KMS-11 (cell line): ENCODE measurements at regions not wholly inside any gene's neighbourhood (a gene's known extent, or its start where the extent isn't known, plus 50 kb on each side); places are given as distances from the start of the nearest gene placed in this dataset.

Experiments used
- H2AFZ ChIP-seq: fragments of 200-600 bp; sonication (generic); 2 replicates; pipeline ENCODE4 v1.6.1; 2016; ENCODE audit warnings: antibody characterized with exemption, mixed run types, low read depth
- H3K27ac ChIP-seq: fragments of 200-600 bp; sonication (generic); 2 replicates; pipeline ENCODE4 v1.6.1; 2016; ENCODE audit warnings: mild to moderate bottlenecking, mixed run types
- H3K27me3 ChIP-seq: fragments of 200-600 bp; sonication (generic); 2 replicates; pipeline ENCODE4 v1.6.1; 2017; ENCODE audit warnings: mild to moderate bottlenecking, low read depth, mixed run types, moderate library complexity; ENCODE audit not compliant: insufficient read depth
- H3K36me3 ChIP-seq: fragments of 200-600 bp; sonication (generic); 2 replicates; pipeline ENCODE4 v1.6.1; 2017; ENCODE audit warnings: mild to moderate bottlenecking, mixed run types; ENCODE audit not compliant: insufficient read depth
- H3K4me1 ChIP-seq: fragments of 200-600 bp; sonication (generic); 2 replicates; pipeline ENCODE4 v1.6.1; 2016; ENCODE audit warnings: mild to moderate bottlenecking, low read depth, mixed run types; ENCODE audit not compliant: poor library complexity, severe bottlenecking
- H3K4me2 ChIP-seq: fragments of 200-600 bp; sonication (generic); 2 replicates; pipeline ENCODE4 v1.7.0; 2016; ENCODE audit warnings: mild to moderate bottlenecking, mixed run types
- H3K4me3 ChIP-seq: fragments of 200-600 bp; sonication (generic); IDR thresholded peaks from 2 replicates; pipeline ENCODE4 v1.6.1; 2017; ENCODE audit warnings: low read depth, low read length, mixed read lengths; ENCODE audit not compliant: insufficient read depth
- H3K79me2 ChIP-seq: fragments of 200-600 bp; sonication (generic); 2 replicates; pipeline ENCODE4 v1.6.1; 2016; ENCODE audit warnings: low read depth, mixed run types; ENCODE audit not compliant: insufficient read depth
- H3K9ac ChIP-seq: fragments of 200-600 bp; sonication (generic); 2 replicates; pipeline ENCODE4 v1.6.1; 2016; ENCODE audit warnings: mild to moderate bottlenecking, mixed run types
- H4K20me1 ChIP-seq: fragments of 200-600 bp; sonication (generic); 2 replicates; pipeline ENCODE4 v1.6.1; 2016; ENCODE audit warnings: mild to moderate bottlenecking, mixed run types; ENCODE audit not compliant: insufficient read depth
- TF ChIP-seq, protein P1 (sequence below): fragments of 200-600 bp; sonication (generic); conservative IDR thresholded peaks from 2 replicates; pipeline ENCODE4 v1.6.1; 2017; ENCODE audit warnings: low read depth, mild to moderate bottlenecking, antibody characterized with exemption, low read length, moderate library complexity, mixed read lengths

GRCh38 chr3:13245615-13245978 lies 172.4 kb upstream of the IQSEC1 start:
- TF ChIP-seq, protein P1, sequence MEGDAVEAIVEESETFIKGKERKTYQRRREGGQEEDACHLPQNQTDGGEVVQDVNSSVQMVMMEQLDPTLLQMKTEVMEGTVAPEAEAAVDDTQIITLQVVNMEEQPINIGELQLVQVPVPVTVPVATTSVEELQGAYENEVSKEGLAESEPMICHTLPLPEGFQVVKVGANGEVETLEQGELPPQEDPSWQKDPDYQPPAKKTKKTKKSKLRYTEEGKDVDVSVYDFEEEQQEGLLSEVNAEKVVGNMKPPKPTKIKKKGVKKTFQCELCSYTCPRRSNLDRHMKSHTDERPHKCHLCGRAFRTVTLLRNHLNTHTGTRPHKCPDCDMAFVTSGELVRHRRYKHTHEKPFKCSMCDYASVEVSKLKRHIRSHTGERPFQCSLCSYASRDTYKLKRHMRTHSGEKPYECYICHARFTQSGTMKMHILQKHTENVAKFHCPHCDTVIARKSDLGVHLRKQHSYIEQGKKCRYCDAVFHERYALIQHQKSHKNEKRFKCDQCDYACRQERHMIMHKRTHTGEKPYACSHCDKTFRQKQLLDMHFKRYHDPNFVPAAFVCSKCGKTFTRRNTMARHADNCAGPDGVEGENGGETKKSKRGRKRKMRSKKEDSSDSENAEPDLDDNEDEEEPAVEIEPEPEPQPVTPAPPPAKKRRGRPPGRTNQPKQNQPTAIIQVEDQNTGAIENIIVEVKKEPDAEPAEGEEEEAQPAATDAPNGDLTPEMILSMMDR: no peak
- no peak overlapping the region for H3K9ac ChIP-seq
- H3K79me2 ChIP-seq: no peaks in the 10 kb centered on the region
- no peak overlapping the region for H3K4me2 ChIP-seq
- H3K4me3 ChIP-seq: no peak overlapping the region
- no peaks in the 10 kb centered on the region for H3K36me3 ChIP-seq
- H3K4me1 ChIP-seq: no peaks in the 10 kb centered on the region
- H3K27ac ChIP-seq: no peak overlapping the region
- no peak overlapping the region for H2AFZ ChIP-seq
- H3K27me3 ChIP-seq: no peaks in the 10 kb centered on the region
- no peaks in the 10 kb centered on the region for H4K20me1 ChIP-seq

DNA sequence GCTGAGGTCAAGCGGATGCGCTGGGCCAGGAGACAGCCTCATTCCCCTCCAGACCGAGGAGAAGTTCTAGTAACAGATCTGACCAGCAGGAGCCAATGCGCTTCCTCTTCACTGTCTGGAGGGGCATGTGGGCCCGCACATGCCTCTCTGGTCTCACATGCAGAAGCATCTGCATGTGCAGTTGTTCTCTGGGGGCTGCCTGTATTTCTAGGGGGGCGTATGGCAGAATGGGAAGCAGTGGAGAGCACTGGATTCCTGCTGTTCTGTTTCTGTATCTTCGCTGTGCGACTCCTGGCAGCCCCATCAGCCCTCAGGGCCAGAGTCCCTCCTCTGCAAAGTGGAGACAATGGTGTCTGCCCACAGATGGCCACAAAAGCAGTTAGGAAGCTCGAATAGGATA lies 170.4 kb upstream of the IQSEC1 start:
- no peaks in the 10 kb centered on the region for H3K4me1 ChIP-seq
- no peaks in the 10 kb centered on the region for H3K27me3 ChIP-seq
- no peaks in the 10 kb centered on the region for H3K36me3 ChIP-seq
- H3K79me2 ChIP-seq: no peaks in the 10 kb centered on the region
- TF ChIP-seq, protein P1: no peak
- no peak overlapping the region for H3K27ac ChIP-seq
- H3K4me3 ChIP-seq: no peak overlapping the region
- no peaks in the 10 kb centered on the region for H4K20me1 ChIP-seq
- no peak overlapping the region for H2AFZ ChIP-seq
- no peak overlapping the region for H3K9ac ChIP-seq
- H3K4me2 ChIP-seq: no peak overlapping the region

DNA sequence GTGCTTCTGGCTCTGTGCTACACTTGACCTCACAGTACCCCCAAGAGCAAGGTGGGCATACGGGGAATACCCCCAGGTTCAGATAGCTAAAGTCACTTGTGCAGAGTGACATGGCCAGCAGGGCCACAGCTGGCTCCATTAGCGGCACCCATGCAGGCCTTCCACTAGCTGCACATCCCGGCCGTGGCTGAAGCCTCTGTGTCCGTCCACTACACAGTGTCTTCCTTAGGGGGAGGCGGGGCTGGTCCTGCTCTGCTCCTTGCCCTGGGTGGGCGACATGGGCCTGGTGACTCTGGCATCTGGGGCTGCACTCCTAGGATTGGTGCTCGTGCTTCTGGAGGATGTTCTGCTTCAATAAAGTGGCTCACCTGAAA lies 169.1 kb upstream of the IQSEC1 start:
- Histone ChIP-seq H3K27ac (no peak overlapping the region), H3K36me3 (no peaks in the 10 kb centered on the region), H2AFZ (no peak overlapping the region), H3K4me3 (no peak overlapping the region), H4K20me1 (no peaks in the 10 kb centered on the region), H3K4me2 (no peak overlapping the region), H3K79me2 (no peaks in the 10 kb centered on the region), H3K4me1 (no peaks in the 10 kb centered on the region), H3K9ac (no peak overlapping the region), H3K27me3 (no peaks in the 10 kb centered on the region)
- TF ChIP-seq, protein P1: no peak

GRCh38 chr3:13241621-13242363 lies 168.6 kb upstream of the IQSEC1 start:
- H4K20me1 ChIP-seq: no peaks in the 10 kb centered on the region
- no peak overlapping the region for H3K4me3 ChIP-seq
- TF ChIP-seq, protein P1: no peak
- H2AFZ ChIP-seq: no peak overlapping the region
- H3K27me3 ChIP-seq: no peaks in the 10 kb centered on the region
- H3K79me2 ChIP-seq: no peaks in the 10 kb centered on the region
- no peak overlapping the region for H3K27ac ChIP-seq
- H3K9ac ChIP-seq: no peak overlapping the region
- no peaks in the 10 kb centered on the region for H3K36me3 ChIP-seq
- H3K4me2 ChIP-seq: no peak overlapping the region
- H3K4me1 ChIP-seq: no peaks in the 10 kb centered on the region
